Prostate gland (tissue), 2 donors: ENCODE measurements at regions not wholly inside any gene's neighbourhood (a gene's known extent, or its start where the extent isn't known, plus 50 kb on each side); places are given as distances from the start of the nearest gene placed in this dataset.

Experiments
- DNase-seq: peaks from one replicate; pipeline ENCODE4 v3.0.0-alpha.2; 2019; ENCODE audit warnings: low spot score
- H3K27ac ChIP-seq, 2 donors: fragments of 200-600 bp; sonication (generic); 2 replicates each; pipeline ENCODE4 v1.5.1; 2017 to 2019
- H3K27me3 ChIP-seq: fragments of 200-600 bp; sonication (generic); replicated peaks from 2 replicates; pipeline ENCODE4 v1.5.1; 2019; ENCODE audit not compliant: insufficient read depth
- H3K36me3 ChIP-seq, 2 donors: fragments of 200-600 bp; sonication (generic); 1 replicate in 1 of 2; 2 replicates in 1 of 2; pipeline versions ENCODE4 v1.5.1 to v1.8.1; 2017 to 2019
- H3K4me1 ChIP-seq: fragments of 200-600 bp; sonication (generic); replicated peaks from 2 replicates; pipeline ENCODE4 v1.5.1; 2019
- H3K4me3 ChIP-seq, 2 donors: fragments of 200-600 bp; sonication (generic); 2 replicates each; pipeline ENCODE4 v1.5.1; 2017 to 2019
- H3K9me3 ChIP-seq: fragments of 200-600 bp; sonication (generic); 2 replicates; pipeline ENCODE4 v1.5.1; 2017
- CTCF ChIP-seq, 4 experiments: fragments of 200-600 bp in 2 of 4; fragments of 450-650 bp in 2 of 4; sonication (generic) in 2 of 4; IDR thresholded peaks; 1 replicate in 3 of 4; 2 replicates in 1 of 4; pipeline ENCODE4 v1.5.1; 2016 to 2019; ENCODE audit warnings: antibody characterized with exemption in 4 of 4, mild to moderate bottlenecking in 2 of 4, moderate library complexity in 2 of 4
- POLR2A ChIP-seq: fragments of 450-650 bp; IDR thresholded peaks from one replicate; pipeline ENCODE4 v1.6.1; 2016; ENCODE audit warnings: antibody characterized with exemption, mild to moderate bottlenecking
- POLR2AphosphoS5 ChIP-seq: sonication (generic); formaldehyde crosslinking; IDR thresholded peaks from one replicate; pipeline ENCODE4 v1.6.1; 2017; ENCODE audit warnings: antibody characterized with exemption
- WGBS: methylation state at CpG from one replicate; pipeline ENCODE4 v1.1.5; 2018; 5-methylcytosine and 5-hydroxymethylcytosine counted together
- intact Hi-C: fragments of 100-400 bp; cut with DNase I; formaldehyde crosslinking; loops from one replicate; pipeline ENCODE4 v1.14.2; 2022

GRCh38 chr6:917296-917695 lies 224.4 kb upstream of the EXOC2 start:
- no peak for DNase-seq
- H3K27ac ChIP-seq: no peak overlapping the region
- H3K4me3 ChIP-seq: no peak overlapping the region
- H3K27me3 ChIP-seq: no peaks in the 10 kb centered on the region
- intact Hi-C loops: no loop called here
- 52% methylated on average over 2 of the region's 2 CpGs for WGBS
- no peaks in the 10 kb centered on the region for H3K9me3 ChIP-seq
- no peaks in the 10 kb centered on the region for H3K36me3 ChIP-seq
- TF ChIP-seq POLR2AphosphoS5: no peak
- no peak for TF ChIP-seq POLR2A
- TF ChIP-seq CTCF (IDR thresholded peaks at IDR 0.05): no peak
- H3K4me1 ChIP-seq: no peaks in the 10 kb centered on the region

- Histone ChIP-seq H3K4me1 (no peaks in the 10 kb centered on the region), H3K36me3 (no peaks in the 10 kb centered on the region), H3K27me3 (no peaks in the 10 kb centered on the region), H3K9me3 (no peaks in the 10 kb centered on the region), H3K4me3 (no peak overlapping the region), H3K27ac (no peak overlapping the region)
- TF ChIP-seq POLR2A: no peak
- TF ChIP-seq CTCF (IDR thresholded peaks at IDR 0.05): no peak
- TF ChIP-seq POLR2AphosphoS5: no peak
- no peak for DNase-seq
- intact Hi-C loops: no loop called here
- WGBS: 96% methylated on average over 8 of the region's 8 CpGs
Measured at GRCh38 chr6:916131-916530, 223.2 kb upstream of the EXOC2 start.

- WGBS: 10% methylated on average over 16 of the region's 16 CpGs
- Histone ChIP-seq H3K27ac (no peak overlapping the region), H3K36me3 (no peaks in the 10 kb centered on the region), H3K9me3 (no peaks in the 10 kb centered on the region), H3K4me1 (no peaks in the 10 kb centered on the region), H3K4me3 (no peak overlapping the region), H3K27me3 (no peaks in the 10 kb centered on the region)
- intact Hi-C loops: loop anchor here (2.0 to 5.0 kb wide), 2 partner anchors 399 to 468 kb away; partner anchors contain the start of gene FOXQ1
- DNase-seq: peak; percentile 56
- TF ChIP-seq CTCF (IDR thresholded peaks at IDR 0.05) (peak in 3 of 4 experiments; percentile 58 to 60 (median 58)), POLR2AphosphoS5 (no peak), POLR2A (no peak)
Measured at GRCh38 chr6:912871-913835, 220.2 kb upstream of the EXOC2 start.

- WGBS: 76% methylated on average over 6 of the region's 6 CpGs
- no peaks in the 10 kb centered on the region for H3K9me3 ChIP-seq
- TF ChIP-seq POLR2A (no peak), CTCF (IDR thresholded peaks at IDR 0.05) (no peak), POLR2AphosphoS5 (no peak)
- no peaks in the 10 kb centered on the region for H3K4me1 ChIP-seq
- no peaks in the 10 kb centered on the region for H3K36me3 ChIP-seq
- no peak for DNase-seq
- H3K4me3 ChIP-seq: no peak overlapping the region
- no peak overlapping the region for H3K27ac ChIP-seq
- H3K27me3 ChIP-seq: no peaks in the 10 kb centered on the region
- intact Hi-C loops: no loop called here
Measured at GRCh38 chr6:907928-908327, 215.0 kb upstream of the EXOC2 start.

- Histone ChIP-seq H3K4me3 (no peak overlapping the region), H3K4me1 (peaks cover 6% of the 10 kb centered on the region), H3K27ac (no peak overlapping the region), H3K9me3 (no peaks in the 10 kb centered on the region), H3K36me3 (no peaks in the 10 kb centered on the region), H3K27me3 (no peaks in the 10 kb centered on the region)
- TF ChIP-seq POLR2AphosphoS5 (no peak), CTCF (IDR thresholded peaks at IDR 0.05) (no peak), POLR2A (no peak)
- WGBS: 94% methylated on average over 11 of the region's 11 CpGs
- intact Hi-C loops: no loop called here
- no peak for DNase-seq
Measured at GRCh38 chr6:906920-907319, 214.0 kb upstream of the EXOC2 start.
